Renal cortex interstitium (tissue), 11 donors: ENCODE measurements at regions not wholly inside any gene's neighbourhood (a gene's known extent, or its start where the extent isn't known, plus 50 kb on each side); places are given as distances from the start of the nearest gene placed in this dataset.

Source experiments
- DNase-seq, 11 donors: peaks; one replicate each; pipeline ENCODE4 v3.0.0-alpha.2; 2013; ENCODE audit warnings: low read depth in 9 of 11, low spot score in 4 of 11; ENCODE audit errors: extremely low read depth in 1 of 11

GRCh38 chr6:141724731-141725130 lies 408.0 kb upstream of the GJE1 start:
- DNase-seq, result no peak

DNA sequence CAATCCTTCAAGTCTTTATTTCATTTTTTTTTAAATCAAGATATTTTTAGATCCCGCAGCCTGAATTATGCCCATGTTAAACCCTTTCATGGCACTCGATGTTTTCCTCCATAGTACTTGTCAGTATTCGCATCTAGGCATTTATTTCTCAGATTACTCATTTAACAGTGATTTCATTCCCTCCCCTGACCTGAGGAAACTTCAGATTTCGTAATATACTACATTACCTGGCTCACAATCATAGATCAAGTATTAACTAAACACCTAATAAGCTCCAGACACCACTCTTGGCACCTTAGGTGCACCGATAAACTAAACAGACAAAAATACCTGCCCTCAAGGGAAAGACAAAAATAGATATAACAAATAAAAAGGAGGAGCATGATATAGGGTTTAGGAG lies 413.2 kb upstream of the GJE1 start:
- DNase-seq, result no peak

DNA sequence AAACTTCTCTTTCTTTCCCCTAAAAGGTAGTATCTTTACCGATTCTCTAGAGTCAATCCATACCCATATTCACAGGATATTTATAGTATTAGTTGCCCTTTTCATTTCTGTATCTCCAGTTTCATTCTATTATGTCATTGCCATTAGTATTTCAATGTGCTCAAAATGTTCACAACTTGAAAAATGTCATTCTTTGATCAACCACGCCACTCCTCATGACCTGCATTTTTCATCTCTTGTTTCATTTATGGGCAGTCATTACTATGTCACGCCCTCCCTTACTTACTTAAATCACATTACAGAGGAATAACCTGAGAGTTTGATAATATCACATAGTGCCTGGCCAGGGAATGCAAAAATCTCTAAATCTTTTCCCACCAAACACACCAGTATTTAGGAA lies 427.3 kb upstream of the GJE1 start:
- DNase-seq, result no peak

GRCh38 chr6:141704151-141704550 lies 428.6 kb upstream of the GJE1 start:
- DNase-seq, result no peak

DNA sequence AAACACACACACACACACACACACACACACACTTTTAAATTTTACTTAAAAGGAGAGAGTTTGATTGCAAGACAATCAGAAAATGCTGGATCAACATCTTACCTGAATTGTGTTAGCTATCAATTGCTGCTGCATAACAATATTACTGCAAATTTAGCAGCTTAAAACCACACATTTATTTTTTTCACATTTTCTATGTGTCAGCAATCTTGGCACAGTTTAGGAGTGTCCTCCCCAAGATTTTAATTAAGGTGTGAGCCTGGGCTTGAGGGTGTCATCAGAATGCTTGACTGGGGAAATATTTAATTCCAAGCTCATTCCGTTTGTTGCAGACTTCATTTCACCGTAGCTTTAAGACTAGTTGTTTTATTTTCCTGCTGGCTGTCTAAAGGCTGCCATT lies 431.0 kb upstream of the GJE1 start:
- no peak for DNase-seq

GRCh38 chr6:141700819-141701218 lies 431.9 kb upstream of the GJE1 start:
- DNase-seq, result peak in 1 of 11 donors; percentile 5

DNA sequence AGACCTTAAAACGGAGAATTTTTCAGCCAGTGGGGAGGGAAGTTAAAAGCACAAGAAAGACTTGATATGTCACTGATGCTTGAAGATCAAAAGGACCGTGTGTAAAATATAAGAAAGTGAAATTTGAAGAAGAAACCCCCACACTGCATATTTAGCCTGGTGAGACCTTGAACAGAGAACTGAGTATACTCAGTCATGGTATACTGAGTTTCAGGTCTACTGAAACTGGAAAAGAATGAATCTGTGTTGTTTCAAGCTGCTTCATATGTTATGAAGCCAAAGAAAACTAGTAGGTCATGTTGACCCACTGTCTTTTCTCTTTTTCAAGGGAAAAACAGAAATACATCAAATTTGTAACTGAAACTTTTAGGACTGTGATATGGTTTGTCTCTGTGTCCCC lies 443.8 kb upstream of the GJE1 start:
- DNase-seq, result no peak

DNA sequence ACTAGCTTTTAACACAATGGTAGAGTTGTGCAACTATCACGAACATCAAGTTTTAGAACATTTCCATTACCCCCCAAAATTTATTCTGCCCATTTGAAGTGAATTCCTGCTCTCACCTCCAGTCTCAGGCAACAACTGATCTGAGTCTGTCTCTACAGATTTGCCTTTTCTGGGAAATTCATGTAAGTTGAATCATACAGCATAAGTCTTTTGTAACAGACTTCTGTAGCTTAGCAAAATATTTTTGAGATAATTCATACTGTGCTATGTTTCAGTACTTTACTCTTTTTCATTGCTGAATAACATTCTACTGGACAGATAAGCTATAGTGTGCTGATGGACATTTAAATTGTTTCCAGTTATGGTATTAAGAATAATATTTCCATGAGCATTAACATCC lies 447.3 kb upstream of the GJE1 start:
- no peak for DNase-seq

DNA sequence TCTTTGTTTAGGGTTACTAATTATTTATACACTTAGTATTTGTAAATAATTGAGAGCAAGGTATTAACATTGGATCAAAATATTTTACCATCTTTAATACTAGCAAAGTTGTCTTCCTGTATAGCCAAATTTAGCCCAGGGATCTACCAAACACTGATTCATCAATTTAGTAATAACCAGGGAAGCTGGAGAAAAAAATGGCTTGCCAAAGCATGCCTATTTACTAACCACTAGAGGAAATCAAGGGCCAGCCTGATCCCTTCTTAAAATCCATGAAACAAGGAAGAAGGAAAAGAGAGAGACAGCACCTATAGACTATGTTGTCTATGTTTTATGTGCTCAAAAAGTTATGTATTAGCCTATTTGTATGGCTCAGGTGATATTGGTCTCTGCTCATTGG lies 450.3 kb upstream of the GJE1 start:
- DNase-seq, result no peak

- DNase-seq, result peak in 5 of 11 donors; percentile 6 to 21 (median 7)
Observed at GRCh38 chr6:141677598-141678211, 455.0 kb upstream of the GJE1 start.

- no peak for DNase-seq
Observed at GRCh38 chr6:141675957-141676356, 456.8 kb upstream of the GJE1 start.

DNA sequence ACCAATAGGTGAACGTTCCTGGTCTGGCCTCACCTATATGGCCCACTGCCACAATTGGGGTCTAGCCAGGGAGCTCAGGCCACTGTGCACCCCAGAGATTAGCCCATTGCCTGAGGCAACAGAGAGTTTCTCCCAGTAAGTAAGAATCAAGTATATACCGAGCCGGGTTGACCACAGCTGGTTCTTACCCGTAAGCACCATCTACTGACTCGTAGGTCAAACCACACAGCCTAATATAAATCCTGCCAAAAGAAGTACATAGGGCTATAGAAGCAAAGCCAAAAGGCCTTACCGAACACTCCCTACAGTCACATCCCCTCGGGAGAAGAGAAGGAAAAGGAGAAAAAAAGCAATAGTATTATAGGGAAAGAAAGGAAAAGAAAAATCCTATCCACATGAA lies 463.6 kb upstream of the GJE1 start:
- DNase-seq, result no peak

- no peak for DNase-seq
Observed at GRCh38 chr6:141667580-141668309, 465.0 kb upstream of the GJE1 start.

- DNase-seq, result no peak
Observed at GRCh38 chr6:141666187-141666586, 466.5 kb upstream of the GJE1 start.

DNA sequence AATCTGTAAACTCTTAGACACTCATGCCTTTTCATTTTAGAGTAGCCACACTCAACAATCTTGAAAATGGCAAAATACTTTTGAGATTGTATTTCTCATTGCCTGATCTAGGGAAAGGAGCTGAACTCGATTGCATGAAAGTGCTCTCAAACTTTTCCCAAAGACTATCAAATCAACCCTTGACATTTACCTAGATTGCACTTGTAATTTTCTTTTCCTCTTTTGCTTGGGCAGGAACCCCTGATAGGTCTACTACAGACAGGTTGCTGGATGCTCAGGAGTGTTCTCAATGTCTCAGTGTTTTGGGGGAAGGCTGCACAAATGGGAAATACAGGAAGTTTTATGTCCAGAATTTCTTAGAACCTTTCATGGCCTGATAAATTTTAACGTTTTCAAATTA lies 468.0 kb upstream of the GJE1 start:
- no peak for DNase-seq

GRCh38 chr6:141659582-141659981 lies 473.1 kb upstream of the GJE1 start:
- DNase-seq, result no peak

DNA sequence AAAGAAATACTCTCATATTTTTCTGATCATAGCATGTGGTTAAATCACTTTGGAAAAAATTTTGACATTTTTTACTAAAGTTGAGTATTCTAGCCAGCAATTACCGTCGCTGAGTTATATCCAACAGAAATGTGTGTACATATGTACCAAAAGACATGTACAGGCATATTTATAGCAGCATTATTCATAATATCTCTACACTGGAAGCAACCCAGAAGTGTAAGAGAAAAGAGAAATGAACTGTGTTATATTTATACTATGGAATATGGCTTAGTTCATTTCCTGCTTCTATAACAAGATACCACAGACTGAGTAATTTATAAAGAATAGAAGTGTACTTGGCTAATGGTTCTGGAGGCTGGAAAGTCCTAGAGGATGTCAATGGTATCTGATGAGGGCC lies 474.0 kb upstream of the GJE1 start:
- DNase-seq, result no peak

DNA sequence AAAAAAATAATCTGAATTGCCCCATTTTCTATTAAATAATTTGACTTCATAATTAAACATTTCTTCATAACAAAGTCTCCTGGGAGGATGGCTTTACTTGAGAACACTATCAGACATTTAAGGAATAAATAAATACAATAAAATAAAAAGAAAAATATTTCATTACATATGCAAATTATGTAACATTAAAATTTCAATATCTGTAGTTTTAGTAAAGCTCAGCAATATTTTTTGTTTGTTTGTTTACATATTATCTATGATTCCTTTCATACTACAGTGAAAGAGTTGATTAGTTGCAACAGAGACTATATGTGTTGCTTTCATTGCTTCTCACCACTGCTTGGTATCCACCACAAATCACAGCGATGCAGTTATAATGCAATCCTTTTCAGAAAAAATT lies 474.9 kb upstream of the GJE1 start:
- no peak for DNase-seq

DNA sequence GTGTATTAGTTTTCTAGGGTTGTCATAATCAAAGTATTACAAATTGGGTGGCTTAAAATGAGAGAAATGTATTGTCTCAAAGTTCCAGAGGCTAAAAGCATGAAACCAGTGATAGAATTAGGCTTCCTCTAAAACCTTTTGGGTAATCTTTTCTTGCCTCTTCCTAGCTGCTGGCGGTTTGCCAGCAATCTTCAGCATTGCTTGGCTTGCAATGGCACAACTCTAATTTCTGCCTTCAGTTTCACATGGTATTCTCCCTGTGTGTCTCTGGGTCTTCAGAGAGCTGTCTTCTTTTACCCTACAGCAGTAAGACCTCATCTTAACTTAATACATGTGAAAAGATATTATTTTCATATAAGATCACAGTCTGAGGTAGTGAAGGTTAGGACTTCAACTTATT lies 479.1 kb upstream of the GJE1 start:
- DNase-seq, result no peak

GRCh38 chr6:141641951-141642350 lies 490.8 kb upstream of the GJE1 start:
- no peak for DNase-seq

GRCh38 chr6:141641406-141641805 lies 491.3 kb upstream of the GJE1 start:
- no peak for DNase-seq
